ENCODE measurements at regions not wholly inside any gene's neighbourhood (a gene's known extent, or its start where the extent isn't known, plus 50 kb on each side); places are given as distances from the start of the nearest gene placed in this dataset.

DNA sequence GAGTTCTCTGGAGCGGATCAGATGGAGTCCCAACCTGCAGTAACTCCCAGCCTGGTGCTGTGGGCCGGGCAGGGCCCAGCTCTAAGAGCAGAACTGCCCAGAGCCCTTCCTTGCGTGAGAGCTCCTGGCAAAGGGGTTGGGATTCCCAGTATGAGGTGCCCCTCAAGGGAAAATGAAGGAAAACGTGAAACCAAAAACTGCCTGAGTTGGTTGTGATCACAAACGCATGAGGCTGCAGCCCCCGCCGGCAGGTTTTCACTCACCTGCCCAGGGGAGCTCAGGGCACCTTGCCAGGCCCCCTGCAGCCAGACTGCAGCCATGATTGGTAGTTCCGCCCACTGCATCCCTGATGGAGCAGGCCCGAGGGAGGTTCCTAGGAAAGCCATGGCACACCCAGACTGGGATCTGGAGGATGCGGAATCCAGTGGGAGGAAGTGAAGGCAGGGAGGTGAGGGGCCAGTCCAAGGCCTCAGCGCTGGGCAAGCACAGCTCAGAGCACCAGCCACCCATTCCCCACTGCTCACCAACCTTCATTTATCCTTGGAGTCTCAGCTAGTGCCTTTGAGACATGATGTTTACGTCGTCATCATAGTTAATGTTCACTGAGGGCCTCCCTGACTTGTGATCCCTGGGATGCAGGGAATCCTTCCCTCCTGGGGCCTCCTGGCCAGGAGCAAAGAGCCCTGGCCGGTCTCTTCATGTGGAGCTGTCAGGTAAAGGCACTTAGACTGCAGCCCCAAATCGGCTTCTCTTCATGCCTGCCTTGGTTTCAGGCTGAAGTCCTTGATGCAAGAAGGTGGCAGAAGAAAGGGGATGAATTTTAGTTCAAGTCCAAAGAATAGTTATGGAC lies 103.2 kb downstream of the INHBB start:
- Histone ChIP-seq H3K79me1 (ENCODE audit: insufficient read depth, low read depth, low read length, poor library complexity, severe bottlenecking) (no peaks in the 10 kb centered on the region), H2BK15ac (ENCODE audit: low read depth, low read length) (no peak overlapping the region), H4K91ac (ENCODE audit: insufficient read length, low read depth, low read length) (no peak overlapping the region), H3K27ac (ENCODE audit: insufficient read length, low read depth, low read length) (no peak overlapping the region), H2AK5ac (ENCODE audit: insufficient read length, low read length) (no peak overlapping the region), H3K9ac (ENCODE audit: extremely low read depth, insufficient read length, low read length) (no peak overlapping the region), H2BK12ac (ENCODE audit: insufficient read length, low read depth, low read length) (no peak overlapping the region), H4K5ac (ENCODE audit: insufficient read length, low read depth, low read length) (no peak overlapping the region), H3K79me2 (ENCODE audit: insufficient read depth, low read length) (no peaks in the 10 kb centered on the region), H3K14ac (ENCODE audit: insufficient read depth, low read length) (no peak overlapping the region; the same call in 1 of the 2 replicates), H3K23me2 (ENCODE audit: insufficient read length, low read depth, low read length, poor library complexity, severe bottlenecking) (no peaks in the 10 kb centered on the region), H2BK20ac (ENCODE audit: low read depth, low read length, poor library complexity, severe bottlenecking) (no peak overlapping the region), H2BK120ac (ENCODE audit: low read depth, low read length, poor library complexity, severe bottlenecking) (no peak overlapping the region), H3K18ac (ENCODE audit: insufficient read length, low read depth, low read length) (no peak overlapping the region), H4K8ac (replicated peaks; ENCODE audit: insufficient read length, low read depth, low read length) (no peak overlapping the region), H3K9me3 (ENCODE audit: control insufficient read depth, low read depth, low read length) (no peaks in the 10 kb centered on the region), H4K20me1 (ENCODE audit: control insufficient read depth, insufficient read depth, insufficient read length) (no peaks in the 10 kb centered on the region), H3K27me3 (ENCODE audit: insufficient read depth, low read length) (no peaks in the 10 kb centered on the region; the same call in 1 of the 2 replicates), H3K56ac (ENCODE audit: insufficient read length, low read depth, low read length) (no peak overlapping the region), H3K4me2 (ENCODE audit: insufficient read depth, insufficient read length, low read length) (no peak overlapping the region), H3K4me1 (ENCODE audit: insufficient read depth, low read length) (no peaks in the 10 kb centered on the region), H2BK5ac (ENCODE audit: insufficient read length, low read length) (no peak overlapping the region), H3K23ac (ENCODE audit: insufficient read length, low read depth, low read length) (no peak overlapping the region), H3K4ac (ENCODE audit: low read depth, low read length) (no peak overlapping the region), H2AFZ (ENCODE audit: low read length) (no peak overlapping the region), H3T11ph (ENCODE audit: low read length) (no peak overlapping the region)
- H3K4me1 Mint-ChIP-seq = peaks cover 0 to 2% of the 10 kb centered on the region in 2 experiments; a peak in 2 of 4 replicates
- no peaks in the 10 kb centered on the region; a peak in 1 of 5 replicates for H3K9me3 Mint-ChIP-seq
- TF ChIP-seq, protein P1, sequence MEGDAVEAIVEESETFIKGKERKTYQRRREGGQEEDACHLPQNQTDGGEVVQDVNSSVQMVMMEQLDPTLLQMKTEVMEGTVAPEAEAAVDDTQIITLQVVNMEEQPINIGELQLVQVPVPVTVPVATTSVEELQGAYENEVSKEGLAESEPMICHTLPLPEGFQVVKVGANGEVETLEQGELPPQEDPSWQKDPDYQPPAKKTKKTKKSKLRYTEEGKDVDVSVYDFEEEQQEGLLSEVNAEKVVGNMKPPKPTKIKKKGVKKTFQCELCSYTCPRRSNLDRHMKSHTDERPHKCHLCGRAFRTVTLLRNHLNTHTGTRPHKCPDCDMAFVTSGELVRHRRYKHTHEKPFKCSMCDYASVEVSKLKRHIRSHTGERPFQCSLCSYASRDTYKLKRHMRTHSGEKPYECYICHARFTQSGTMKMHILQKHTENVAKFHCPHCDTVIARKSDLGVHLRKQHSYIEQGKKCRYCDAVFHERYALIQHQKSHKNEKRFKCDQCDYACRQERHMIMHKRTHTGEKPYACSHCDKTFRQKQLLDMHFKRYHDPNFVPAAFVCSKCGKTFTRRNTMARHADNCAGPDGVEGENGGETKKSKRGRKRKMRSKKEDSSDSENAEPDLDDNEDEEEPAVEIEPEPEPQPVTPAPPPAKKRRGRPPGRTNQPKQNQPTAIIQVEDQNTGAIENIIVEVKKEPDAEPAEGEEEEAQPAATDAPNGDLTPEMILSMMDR (conservative IDR thresholded peaks at IDR 0.05) = no peak
- H3K4me3 Mint-ChIP-seq = no peak overlapping the region
- no peak for DNase-seq
- no CpG with 5 or more reads among the region's 15 CpGs for whole genome bisulfite sequencing (ENCODE audit: extremely low coverage, insufficient read length, low lambda C conversion rate)
- H3K27me3 Mint-ChIP-seq (ENCODE audit: low read depth) = peaks cover 100% of the 10 kb centered on the region
- H3K36me3 Mint-ChIP-seq (ENCODE audit: insufficient read depth in 1 of 3, low read depth in 3 of 3) = no peaks in the 10 kb centered on the region
- H3K27ac Mint-ChIP-seq = no peak overlapping the region

Measured in H9 (cell line).